ENCODE measurements at regions not wholly inside any gene's neighbourhood (a gene's known extent, or its start where the extent isn't known, plus 50 kb on each side); places are given as distances from the start of the nearest gene placed in this dataset.

DNA sequence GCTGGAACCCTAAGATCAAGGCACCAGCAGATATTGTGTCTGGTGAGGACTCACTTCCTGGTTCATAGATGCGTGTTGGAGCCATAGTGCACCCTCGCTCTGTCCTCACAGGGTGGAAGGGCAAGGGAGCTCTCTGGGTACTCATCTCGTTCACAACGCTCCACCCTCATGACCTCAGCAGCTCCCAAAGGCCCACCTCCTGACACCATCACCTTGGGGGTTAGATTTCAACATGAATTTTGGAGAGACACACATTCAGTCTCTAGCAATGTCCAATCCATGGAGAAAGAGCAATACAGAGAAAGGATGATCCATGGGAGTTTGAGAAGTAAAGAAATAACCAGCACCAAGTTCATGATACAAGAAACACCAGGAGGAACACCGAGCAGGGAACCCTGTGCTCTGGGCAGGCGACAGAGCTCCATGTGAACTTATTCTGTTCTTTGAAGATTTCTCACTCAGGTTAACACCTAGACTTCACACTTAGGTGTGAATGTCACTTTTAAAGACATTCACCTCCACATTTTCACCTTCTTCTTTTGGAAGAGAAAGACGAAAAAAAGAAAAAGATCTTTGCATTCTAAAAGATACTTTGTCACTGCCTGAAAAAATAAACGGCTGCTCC, 171.8 kb upstream of the FAM9B start:
- 73 to 76% methylated on average over 5 to 8 of the region's 8 CpGs for WGBS, 2 donors
- no peak overlapping the region for H3K27ac ChIP-seq
- no peak for TF ChIP-seq POLR2A (IDR thresholded peaks at IDR 0.05)
- TF ChIP-seq, protein P1, sequence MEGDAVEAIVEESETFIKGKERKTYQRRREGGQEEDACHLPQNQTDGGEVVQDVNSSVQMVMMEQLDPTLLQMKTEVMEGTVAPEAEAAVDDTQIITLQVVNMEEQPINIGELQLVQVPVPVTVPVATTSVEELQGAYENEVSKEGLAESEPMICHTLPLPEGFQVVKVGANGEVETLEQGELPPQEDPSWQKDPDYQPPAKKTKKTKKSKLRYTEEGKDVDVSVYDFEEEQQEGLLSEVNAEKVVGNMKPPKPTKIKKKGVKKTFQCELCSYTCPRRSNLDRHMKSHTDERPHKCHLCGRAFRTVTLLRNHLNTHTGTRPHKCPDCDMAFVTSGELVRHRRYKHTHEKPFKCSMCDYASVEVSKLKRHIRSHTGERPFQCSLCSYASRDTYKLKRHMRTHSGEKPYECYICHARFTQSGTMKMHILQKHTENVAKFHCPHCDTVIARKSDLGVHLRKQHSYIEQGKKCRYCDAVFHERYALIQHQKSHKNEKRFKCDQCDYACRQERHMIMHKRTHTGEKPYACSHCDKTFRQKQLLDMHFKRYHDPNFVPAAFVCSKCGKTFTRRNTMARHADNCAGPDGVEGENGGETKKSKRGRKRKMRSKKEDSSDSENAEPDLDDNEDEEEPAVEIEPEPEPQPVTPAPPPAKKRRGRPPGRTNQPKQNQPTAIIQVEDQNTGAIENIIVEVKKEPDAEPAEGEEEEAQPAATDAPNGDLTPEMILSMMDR (IDR thresholded peaks at IDR 0.05), result no peak
- H3K9me3 ChIP-seq, result no peaks in the 10 kb centered on the region
- DNase-seq, result no peak
- no peaks in the 10 kb centered on the region for H3K27me3 ChIP-seq
- H3K4me1 ChIP-seq, result no peaks in the 10 kb centered on the region
- no peak overlapping the region for H3K4me3 ChIP-seq
- intact Hi-C loops (cut with DNase I; ENCODE audit: low total_unique reads), result no loop called here
- no peaks in the 10 kb centered on the region for H3K36me3 ChIP-seq (ENCODE audit: low read depth, missing control alignments)

DNA sequence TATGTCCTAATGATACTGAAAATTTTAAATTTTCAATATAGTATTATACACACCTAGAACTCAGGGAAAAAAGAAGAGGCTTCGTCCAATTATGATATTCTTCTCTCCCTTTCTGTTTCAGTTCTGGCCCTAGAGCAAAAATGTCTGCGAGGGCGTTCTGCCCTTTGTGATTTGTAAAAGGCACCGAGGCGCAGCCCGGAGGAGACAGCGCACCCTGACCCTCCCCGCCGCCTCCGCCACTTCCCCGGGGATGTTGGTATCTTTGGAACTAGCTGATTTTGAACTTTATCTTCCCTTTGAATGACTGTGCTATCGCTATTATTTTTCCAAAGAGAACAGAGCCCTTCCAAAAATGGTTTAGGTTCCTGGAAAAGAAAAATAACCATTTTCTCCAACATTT, 173.2 kb upstream of the FAM9B start:
- Histone ChIP-seq H3K36me3 (ENCODE audit: low read depth, missing control alignments) (no peaks in the 10 kb centered on the region), H3K4me1 (no peaks in the 10 kb centered on the region), H3K9me3 (no peaks in the 10 kb centered on the region), H3K27ac (no peak overlapping the region), H3K4me3 (no peak overlapping the region), H3K27me3 (no peaks in the 10 kb centered on the region)
- DNase-seq, result peak; percentile 17
- intact Hi-C loops (cut with DNase I; ENCODE audit: low total_unique reads), result no loop called here
- no peak for TF ChIP-seq POLR2A (IDR thresholded peaks at IDR 0.05)
- TF ChIP-seq, protein P1 (IDR thresholded peaks at IDR 0.05), result no peak
- WGBS, 2 donors, result 2 to 7% methylated on average over 12 of the region's 12 CpGs

DNA sequence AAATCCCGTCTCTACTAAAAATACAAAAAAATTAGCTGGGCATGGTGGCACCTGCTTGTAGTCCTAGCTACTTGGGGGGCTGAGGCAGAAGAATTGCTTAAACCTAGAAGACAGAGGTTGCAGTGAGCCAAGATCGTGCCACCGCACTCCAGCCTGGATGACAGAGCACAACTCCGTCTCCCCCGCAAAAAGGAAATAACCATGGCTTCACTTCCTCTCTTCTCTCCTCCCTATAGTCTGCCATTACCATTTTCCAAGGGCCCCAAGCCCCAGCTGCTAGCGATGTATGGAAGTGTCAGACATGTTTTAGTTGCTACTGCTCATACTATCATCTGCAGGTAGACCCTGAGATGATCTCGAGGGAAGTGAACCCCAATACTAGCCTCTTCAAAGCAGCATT, 177.3 kb upstream of the FAM9B start:
- Histone ChIP-seq H3K9me3 (no peaks in the 10 kb centered on the region), H3K36me3 (ENCODE audit: low read depth, missing control alignments) (no peaks in the 10 kb centered on the region), H3K4me3 (no peak overlapping the region), H3K27ac (no peak overlapping the region), H3K4me1 (no peaks in the 10 kb centered on the region), H3K27me3 (no peaks in the 10 kb centered on the region)
- intact Hi-C loops (cut with DNase I; ENCODE audit: low total_unique reads), result no loop called here
- TF ChIP-seq POLR2A (IDR thresholded peaks at IDR 0.05), result no peak
- TF ChIP-seq, protein P1 (IDR thresholded peaks at IDR 0.05), result no peak
- 91 to 93% methylated on average over 5 to 7 of the region's 7 CpGs for WGBS, 2 donors
- no peak for DNase-seq

DNA sequence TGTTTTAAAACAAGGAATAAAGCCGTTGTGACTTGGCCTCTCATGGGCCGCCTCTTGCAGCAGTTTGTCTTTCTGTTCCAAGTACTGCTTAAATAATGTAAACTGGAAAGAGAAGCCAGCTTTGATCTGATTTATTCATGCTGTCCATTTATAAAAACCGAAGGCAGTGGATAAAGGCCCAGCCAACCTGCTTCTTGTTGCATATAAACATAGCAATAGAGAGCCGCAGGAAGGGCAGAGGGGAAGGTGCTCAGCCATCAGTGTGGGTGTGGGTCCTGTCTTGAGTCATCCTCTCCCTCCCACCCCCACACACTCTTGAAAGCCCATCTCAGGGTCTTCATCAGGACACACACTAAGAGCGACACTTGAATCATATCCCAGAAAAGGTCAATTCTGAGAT, 187.9 kb upstream of the FAM9B start:
- Histone ChIP-seq H3K27me3 (no peaks in the 10 kb centered on the region), H3K4me1 (no peaks in the 10 kb centered on the region), H3K27ac (no peak overlapping the region), H3K9me3 (no peaks in the 10 kb centered on the region), H3K36me3 (ENCODE audit: low read depth, missing control alignments) (no peaks in the 10 kb centered on the region), H3K4me3 (no peak overlapping the region)
- DNase-seq, result no peak
- TF ChIP-seq, protein P1 (IDR thresholded peaks at IDR 0.05), result no peak
- TF ChIP-seq POLR2A (IDR thresholded peaks at IDR 0.05), result no peak
- intact Hi-C loops (cut with DNase I; ENCODE audit: low total_unique reads), result no loop called here
- WGBS, 2 donors, result 68 to 74% methylated on average over 5 of the region's 5 CpGs

DNA sequence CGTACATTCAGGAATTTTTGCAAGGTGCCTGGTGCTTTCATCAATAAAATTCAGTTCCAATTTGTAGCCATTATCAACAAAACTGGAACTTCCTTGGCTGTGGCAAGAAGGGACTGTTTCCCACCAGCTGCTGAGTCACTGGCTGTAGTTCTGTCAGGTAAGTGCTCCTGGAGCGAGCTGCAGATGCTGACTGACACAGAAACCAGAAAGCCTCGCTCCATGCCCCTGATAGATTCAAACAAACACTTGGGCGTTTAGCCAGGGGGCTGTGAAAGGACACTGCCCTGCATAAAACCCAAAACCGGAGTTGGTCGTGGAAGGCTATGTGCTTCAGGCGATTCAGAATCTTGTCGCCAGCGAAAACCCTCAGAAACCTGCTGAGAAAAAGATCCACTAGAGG, 188.4 kb upstream of the FAM9B start:
- no peaks in the 10 kb centered on the region for H3K4me1 ChIP-seq
- H3K36me3 ChIP-seq (ENCODE audit: low read depth, missing control alignments), result no peaks in the 10 kb centered on the region
- WGBS, 2 donors, result 40 to 87% methylated on average over 1 to 9 of the region's 9 CpGs
- H3K27ac ChIP-seq, result no peak overlapping the region
- no peaks in the 10 kb centered on the region for H3K27me3 ChIP-seq
- H3K4me3 ChIP-seq, result no peak overlapping the region
- TF ChIP-seq, protein P1 (IDR thresholded peaks at IDR 0.05), result no peak
- TF ChIP-seq POLR2A (IDR thresholded peaks at IDR 0.05), result no peak
- H3K9me3 ChIP-seq, result no peaks in the 10 kb centered on the region
- DNase-seq, result no peak
- intact Hi-C loops (cut with DNase I; ENCODE audit: low total_unique reads), result no loop called here
